H1 (cell line): ENCODE measurements at regions not wholly inside any gene's neighbourhood (a gene's known extent, or its start where the extent isn't known, plus 50 kb on each side); places are given as distances from the start of the nearest gene placed in this dataset.

Experiments used
- CHD1 ChIP-seq: IDR thresholded peaks from 2 replicates; pipeline ENCODE4 v1.6.1; 2012; ENCODE audit warnings: low read depth, low read length, improper control_type of control experiment
- EZH2 ChIP-seq: fragments of 200-600 bp; sonication (generic); IDR thresholded peaks from 2 replicates; pipeline ENCODE4 v1.7.1; 2012; ENCODE audit warnings: low read depth, mild to moderate bottlenecking, moderate library complexity, low read length, inconsistent platforms; ENCODE audit not compliant: severe bottlenecking
- GABPA ChIP-seq: IDR thresholded peaks from 2 replicates; pipeline ENCODE4 v1.6.1; 2011; ENCODE audit warnings: mild to moderate bottlenecking, low read length, moderate library complexity, borderline replicate concordance; ENCODE audit not compliant: insufficient read depth
- POLR2AphosphoS5 ChIP-seq: IDR thresholded peaks from 2 replicates; pipeline ENCODE4 v1.6.1; 2011; ENCODE audit warnings: low read depth, low read length
- SP2 ChIP-seq: IDR thresholded peaks from 2 replicates; pipeline ENCODE4 v1.6.1; 2012; ENCODE audit warnings: mild to moderate bottlenecking, low read length, inconsistent platforms
- SRF ChIP-seq: IDR thresholded peaks from 2 replicates; pipeline ENCODE4 v1.6.1; 2011; ENCODE audit warnings: mild to moderate bottlenecking, low read depth, low read length, moderate library complexity
- YY1 ChIP-seq: IDR thresholded peaks from 2 replicates; pipeline ENCODE4 v1.6.1; 2011; ENCODE audit warnings: low read depth, mild to moderate bottlenecking, low read length
- TF ChIP-seq, protein P1 (sequence below), 3 experiments: IDR thresholded peaks; 1 replicate in 2 of 3; 2 replicates in 1 of 3; pipeline versions ENCODE4 v1.5.1 to v1.6.1; 2011; ENCODE audit warnings: low read length in 3 of 3, mild to moderate bottlenecking in 3 of 3, inconsistent platforms in 2 of 3, low read depth in 1 of 3, moderate library complexity in 1 of 3; ENCODE audit not compliant: insufficient read depth in 1 of 3; ENCODE audit errors: control extremely low read depth in 1 of 3

DNA sequence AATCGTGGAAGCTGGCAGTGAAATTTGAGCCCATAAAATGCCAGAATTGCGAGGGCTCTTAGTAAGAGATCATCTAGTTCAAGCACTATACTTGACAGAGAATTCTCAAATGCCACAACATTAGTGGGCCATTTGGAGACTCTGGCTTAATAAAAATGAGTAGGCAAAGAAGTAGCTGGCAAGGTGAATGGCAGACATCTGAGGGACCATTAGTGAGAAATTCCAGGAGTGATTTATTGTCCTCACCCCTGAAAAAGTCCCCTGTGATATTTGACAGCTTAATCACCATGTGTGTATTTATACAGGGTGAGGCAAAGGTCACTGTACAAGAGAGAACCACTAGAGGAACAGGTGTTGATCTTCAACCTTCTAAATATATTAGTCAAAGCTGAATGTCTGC is 207.5 kb downstream of the CHRDL1 start:
- TF ChIP-seq, protein P1, sequence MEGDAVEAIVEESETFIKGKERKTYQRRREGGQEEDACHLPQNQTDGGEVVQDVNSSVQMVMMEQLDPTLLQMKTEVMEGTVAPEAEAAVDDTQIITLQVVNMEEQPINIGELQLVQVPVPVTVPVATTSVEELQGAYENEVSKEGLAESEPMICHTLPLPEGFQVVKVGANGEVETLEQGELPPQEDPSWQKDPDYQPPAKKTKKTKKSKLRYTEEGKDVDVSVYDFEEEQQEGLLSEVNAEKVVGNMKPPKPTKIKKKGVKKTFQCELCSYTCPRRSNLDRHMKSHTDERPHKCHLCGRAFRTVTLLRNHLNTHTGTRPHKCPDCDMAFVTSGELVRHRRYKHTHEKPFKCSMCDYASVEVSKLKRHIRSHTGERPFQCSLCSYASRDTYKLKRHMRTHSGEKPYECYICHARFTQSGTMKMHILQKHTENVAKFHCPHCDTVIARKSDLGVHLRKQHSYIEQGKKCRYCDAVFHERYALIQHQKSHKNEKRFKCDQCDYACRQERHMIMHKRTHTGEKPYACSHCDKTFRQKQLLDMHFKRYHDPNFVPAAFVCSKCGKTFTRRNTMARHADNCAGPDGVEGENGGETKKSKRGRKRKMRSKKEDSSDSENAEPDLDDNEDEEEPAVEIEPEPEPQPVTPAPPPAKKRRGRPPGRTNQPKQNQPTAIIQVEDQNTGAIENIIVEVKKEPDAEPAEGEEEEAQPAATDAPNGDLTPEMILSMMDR (IDR thresholded peaks at IDR 0.05; ENCODE audit: control extremely low read depth in 1 of 3, insufficient read depth in 1 of 3, low read depth in 1 of 3, low read length in 3 of 3): no peak
- TF ChIP-seq SRF (no peak), SP2 (no peak), GABPA (no peak), YY1 (no peak), POLR2AphosphoS5 (no peak), EZH2 (no peak), CHD1 (no peak)
